Fibroblast of peridontal ligament (primary cell): ENCODE measurements at regions not wholly inside any gene's neighbourhood (a gene's known extent, or its start where the extent isn't known, plus 50 kb on each side); places are given as distances from the start of the nearest gene placed in this dataset.

Experiments
- DNase-seq: peaks from one replicate; pipeline ENCODE4 v3.0.0-alpha.2; 2010; ENCODE audit errors: extremely low read depth

DNA sequence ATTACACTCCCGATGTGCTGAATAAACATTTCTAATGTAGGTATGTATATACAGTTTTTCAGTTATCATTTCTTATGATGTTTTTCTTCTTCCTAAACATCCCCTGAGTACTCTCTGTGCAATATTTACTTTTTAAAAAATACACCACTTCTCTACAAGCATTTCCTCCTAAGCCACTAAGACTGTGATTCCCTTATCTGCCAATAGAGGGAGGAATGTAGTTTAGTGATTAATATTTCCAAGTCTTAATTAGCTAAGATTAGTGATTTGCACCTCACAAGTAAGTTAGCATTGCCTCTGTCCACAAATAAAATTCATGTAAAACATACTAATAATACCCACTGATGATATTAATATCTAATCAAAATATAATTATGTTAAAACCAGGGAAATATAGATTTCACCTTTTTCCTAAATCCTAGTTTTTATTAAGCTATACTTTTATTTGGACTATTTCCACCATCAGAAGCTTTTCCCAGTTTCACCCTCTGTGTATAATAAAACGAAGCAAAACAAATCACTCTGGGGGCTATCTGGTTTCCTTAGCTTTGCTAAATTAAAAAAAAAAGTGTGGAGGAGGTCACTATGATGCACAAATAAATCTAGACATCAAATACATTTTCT is 909.1 kb downstream of the FAT4 start:
- DNase-seq = peak; percentile 49

DNA sequence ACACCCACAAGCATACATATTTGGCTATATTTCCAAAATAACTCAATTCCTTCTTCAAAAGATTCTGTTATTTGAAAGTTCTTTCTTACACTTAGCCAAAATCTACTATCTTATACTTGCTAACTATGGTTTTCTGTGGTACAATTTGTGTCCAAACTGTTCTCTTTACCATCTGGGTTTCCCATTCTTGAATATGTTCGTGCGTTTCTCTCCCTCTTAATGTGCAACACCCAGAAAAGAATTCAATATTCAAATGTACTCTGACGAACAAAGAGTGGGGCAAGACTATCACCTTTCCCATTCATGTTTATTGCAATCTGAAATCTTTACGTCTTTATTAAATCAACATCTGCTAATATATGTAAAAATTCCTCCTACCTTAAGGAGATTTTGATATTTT is 912.7 kb downstream of the FAT4 start:
- DNase-seq = no peak

DNA sequence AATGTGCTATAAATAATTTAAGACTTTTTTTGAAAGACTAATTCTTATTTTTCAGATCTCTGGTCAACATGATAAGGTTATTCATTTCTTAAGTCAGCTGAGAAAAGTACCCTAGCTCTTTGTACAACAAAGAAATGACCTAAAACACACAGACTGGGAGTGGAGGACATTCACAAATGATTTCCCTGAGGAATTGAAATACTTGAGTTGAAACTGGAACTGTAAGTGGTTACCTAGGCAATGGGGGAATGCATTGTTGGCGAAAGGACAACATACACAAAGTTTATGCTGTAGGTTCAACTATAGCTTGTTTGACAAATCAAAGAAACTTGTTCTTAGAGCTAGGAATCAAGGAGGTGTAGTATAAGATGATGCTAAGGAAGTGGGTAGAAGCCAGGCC is 915.5 kb downstream of the FAT4 start:
- DNase-seq = peak; percentile 22

GRCh38 chr4:126233483-126233882 is 918.7 kb downstream of the FAT4 start:
- no peak for DNase-seq

DNA sequence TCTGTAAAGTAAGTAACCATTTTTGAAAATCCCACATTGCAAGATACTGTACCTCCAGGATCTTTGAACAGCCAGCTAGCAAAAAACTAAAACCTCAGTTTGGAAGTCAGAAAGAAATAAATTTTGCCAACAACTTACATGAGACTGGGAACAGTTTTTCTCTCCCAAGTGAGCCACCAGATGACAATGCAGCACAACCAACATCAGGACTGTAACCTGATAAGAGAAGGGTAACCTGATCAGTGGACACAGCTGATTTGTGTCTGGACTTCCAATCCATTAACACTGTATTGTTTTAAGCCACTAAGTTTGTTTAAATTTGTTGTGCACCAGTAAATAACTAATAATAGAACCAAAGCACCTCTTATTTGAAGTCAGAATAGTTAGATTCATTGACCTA is 923.3 kb downstream of the FAT4 start:
- DNase-seq = peak; percentile 18

- DNase-seq = peak; percentile 43
These were observed 926.9 kb downstream of the FAT4 start for GRCh38 chr4:126241634-126242033.

DNA sequence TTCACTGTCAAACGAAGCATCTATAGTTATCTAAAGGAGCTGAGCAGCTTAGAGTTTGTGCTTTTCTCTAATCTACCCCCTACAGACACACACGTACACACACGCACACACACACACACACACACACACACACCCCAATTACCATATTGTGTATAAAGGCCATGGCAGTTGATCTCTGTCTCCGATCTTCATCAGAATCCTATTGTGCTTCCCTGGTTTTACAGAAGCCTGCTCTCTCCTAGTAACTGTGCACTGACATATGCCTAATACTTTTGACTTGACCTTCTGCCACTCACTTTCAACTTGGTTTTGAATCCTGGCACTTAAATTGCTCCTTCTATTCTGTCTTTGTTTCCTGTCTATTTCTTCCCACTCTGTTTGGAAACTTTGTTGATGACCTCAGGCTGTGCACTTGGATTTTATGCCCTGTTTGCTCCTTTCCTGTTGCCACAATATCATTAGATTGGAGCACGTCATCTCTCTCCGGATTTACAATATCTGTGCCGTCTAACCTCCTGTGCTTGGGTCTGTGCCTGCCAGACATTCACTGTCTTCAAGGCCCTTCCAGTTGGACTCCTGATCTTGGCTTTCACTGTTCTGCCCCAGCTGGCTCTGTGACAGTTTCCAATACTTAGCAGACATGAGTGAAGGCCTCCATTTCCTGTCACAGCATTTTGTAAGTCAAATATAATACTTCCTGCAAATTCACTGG is 928.1 kb downstream of the FAT4 start:
- peak; percentile 24 for DNase-seq

DNA sequence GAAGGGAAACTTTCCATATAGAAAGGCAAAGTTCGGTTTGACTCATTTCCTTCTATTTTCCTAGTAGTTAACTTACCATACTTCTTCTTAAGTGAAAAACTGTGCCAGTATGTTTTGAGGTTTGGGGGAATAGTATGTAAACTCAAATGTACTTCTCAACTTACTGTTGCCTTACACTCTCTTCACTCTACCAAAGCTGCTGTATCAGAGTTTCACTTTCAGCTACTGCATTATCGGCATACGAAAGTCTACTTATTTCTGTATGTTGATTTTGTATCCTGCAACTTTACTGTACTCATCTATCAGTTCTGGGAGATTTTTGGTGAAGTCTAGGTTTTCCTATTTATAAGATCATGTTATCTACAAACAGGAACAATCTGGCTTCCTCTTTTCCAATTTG is 932.7 kb downstream of the FAT4 start:
- no peak for DNase-seq

- no peak for DNase-seq
These were observed 935.3 kb downstream of the FAT4 start for GRCh38 chr4:126250006-126250405.

DNA sequence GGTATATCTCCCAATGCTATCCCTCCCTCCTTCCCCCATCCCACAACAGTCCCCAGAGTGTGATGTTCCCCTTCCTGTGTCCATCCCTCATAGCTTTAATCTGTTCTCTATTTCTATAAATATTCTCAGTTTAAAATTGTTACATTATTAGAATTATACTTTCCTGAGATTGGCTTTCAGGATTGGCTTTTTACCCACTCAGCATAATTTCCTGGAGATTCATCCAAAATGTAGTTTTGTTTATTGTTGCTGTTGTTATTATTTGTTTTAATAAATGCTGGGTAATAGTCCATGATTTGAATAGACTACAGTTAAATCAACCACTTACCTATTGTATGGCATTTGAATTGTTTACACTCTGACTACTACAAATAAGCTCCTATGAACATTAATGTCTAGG is 936.4 kb downstream of the FAT4 start:
- DNase-seq = no peak

GRCh38 chr4:126262665-126263064 is 947.9 kb downstream of the FAT4 start:
- no peak for DNase-seq

- peak; percentile 64 for DNase-seq
These were observed 950.1 kb downstream of the FAT4 start for GRCh38 chr4:126264839-126265238.

GRCh38 chr4:126265888-126266287 is 951.1 kb downstream of the FAT4 start:
- DNase-seq = peak; percentile 35

DNA sequence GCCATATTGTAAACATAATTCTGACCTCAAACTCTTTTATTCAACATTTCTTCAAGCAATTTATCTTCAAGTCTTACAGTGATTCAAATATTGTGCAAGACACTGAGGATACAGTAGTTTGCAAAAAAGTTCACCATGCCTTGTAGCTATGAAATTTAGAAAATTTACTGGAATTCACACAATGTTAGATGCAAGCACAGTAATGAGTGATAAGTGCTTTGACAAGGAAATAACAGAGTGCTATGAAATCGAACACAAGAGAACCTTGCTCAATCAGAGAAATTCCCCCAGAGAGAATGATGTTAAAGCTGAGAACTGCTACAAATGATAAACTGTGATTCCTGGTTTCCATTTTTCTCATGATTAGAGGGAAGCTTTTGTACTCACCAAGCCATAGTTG is 952.9 kb downstream of the FAT4 start:
- DNase-seq = peak; percentile 94

DNA sequence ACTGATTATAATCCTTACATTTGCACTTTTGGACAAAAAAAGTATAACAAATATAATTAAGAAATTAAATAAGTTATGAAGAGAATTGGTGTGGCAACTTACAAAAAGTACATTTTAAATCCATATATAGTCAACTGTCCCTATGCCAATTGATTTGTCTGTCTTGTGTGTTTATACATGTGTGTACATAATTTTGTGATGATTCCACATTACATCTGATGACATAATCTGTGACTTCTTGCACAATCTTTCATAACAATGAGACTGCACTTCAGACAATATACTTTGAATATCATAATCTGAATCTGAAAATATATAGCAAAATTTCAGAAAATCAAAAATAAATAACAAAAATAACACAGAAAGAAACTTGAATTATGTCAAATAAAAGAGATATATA is 953.4 kb downstream of the FAT4 start:
- peak; percentile 88 for DNase-seq

- DNase-seq = no peak
These were observed 954.4 kb downstream of the FAT4 start for GRCh38 chr4:126269106-126269505.

DNA sequence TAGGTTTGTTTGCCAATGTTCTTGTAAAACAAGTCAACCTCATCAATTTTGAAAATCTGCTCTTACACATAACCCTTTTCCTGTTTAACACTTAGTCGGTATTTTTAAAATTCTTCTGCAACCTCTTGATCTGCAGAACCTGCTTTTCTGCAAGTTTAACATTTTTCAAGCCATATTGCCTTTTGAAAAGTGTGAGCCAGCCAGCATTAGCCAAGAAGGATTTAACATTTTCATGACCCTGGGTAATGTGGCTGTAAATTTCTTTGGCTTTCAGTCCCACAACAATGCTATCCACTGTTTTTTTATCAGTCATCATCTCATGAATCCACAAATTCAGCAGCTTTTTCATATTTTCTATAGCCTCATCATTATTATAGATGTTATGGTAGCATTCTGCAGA is 956.5 kb downstream of the FAT4 start:
- no peak for DNase-seq

DNA sequence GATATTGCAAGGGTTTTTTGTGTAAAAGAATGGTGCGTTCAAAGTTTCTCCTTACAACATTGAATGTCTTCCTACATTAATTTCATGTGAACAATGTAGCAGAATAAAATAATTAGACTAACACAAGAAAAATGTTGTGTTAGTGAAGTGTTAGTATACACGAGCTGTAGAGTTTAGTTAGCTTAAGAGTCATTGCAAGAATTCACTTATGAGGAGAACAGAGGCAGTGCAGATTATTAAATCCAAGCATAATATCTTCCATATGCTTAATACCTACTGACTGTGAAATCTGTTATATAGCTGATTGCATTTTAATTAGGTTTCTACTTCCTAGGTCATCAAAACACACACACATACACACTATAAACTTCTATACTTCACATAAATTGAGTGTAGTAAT is 959.0 kb downstream of the FAT4 start:
- no peak for DNase-seq

DNA sequence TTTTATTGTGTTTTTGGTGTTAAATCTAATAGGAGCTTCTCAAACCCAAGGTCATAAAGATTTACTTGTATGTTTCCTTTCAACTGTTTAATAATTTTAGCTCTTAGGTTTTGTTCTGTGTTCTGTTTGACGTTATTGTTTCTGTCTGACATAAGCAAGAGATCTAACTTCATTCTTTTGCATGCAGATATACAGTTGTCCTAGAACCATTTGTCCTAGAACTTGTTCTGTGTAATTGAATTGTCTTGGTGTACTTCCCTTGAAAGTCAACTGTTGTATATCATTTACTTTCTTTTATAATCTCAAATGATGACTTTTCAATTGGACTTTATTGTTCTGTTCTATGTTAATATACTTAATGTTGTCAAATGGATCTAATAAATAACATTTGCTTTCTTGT is 977.1 kb downstream of the FAT4 start:
- no peak for DNase-seq

DNA sequence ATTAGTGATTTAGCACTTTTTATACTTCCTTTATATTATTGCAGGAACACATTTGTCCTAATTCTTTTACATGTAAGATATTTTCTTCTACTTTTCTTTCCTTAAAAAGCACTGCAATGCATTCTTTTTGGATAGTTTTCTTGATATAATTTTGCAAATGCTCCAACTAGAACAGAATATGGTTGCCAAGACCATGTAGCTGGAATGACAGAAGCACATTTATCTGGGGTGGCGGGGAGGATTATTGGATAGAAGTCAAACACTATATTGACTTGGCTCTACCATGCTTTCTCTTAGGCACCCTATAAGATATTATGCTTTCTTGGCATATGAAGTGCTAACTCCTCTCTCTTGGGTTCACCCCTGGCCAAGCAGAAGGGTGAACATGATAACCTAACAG is 983.5 kb downstream of the FAT4 start:
- DNase-seq = no peak

GRCh38 chr4:126306152-126306869 is 991.6 kb downstream of the FAT4 start:
- peak; percentile 73 for DNase-seq

GRCh38 chr4:126318376-126318775 is 1003.6 kb downstream of the FAT4 start:
- DNase-seq = no peak

- no peak for DNase-seq
These were observed 1014.2 kb downstream of the FAT4 start for GRCh38 chr4:126328914-126329313.
